GM12878 (cell line): ENCODE measurements at regions not wholly inside any gene's neighbourhood (a gene's known extent, or its start where the extent isn't known, plus 50 kb on each side); places are given as distances from the start of the nearest gene placed in this dataset.

Experiments used
- CHD2 ChIP-seq: IDR thresholded peaks from 2 replicates; pipeline ENCODE4 v1.6.1; 2011; ENCODE audit warnings: low read depth, low read length, improper control_type of control experiment, borderline replicate concordance
- EGR1 ChIP-seq, 2 experiments: IDR thresholded peaks; 1 replicate in 1 of 2; 2 replicates in 1 of 2; pipeline ENCODE4 v1.6.1; 2011 to 2012; ENCODE audit warnings: low read depth in 2 of 2, low read length in 2 of 2, borderline replicate concordance in 1 of 2, mild to moderate bottlenecking in 1 of 2, moderate library complexity in 1 of 2
- FOXM1 ChIP-seq: IDR thresholded peaks from 2 replicates; pipeline ENCODE4 v1.6.1; 2012; ENCODE audit warnings: low read depth, mild to moderate bottlenecking, inconsistent platforms, low read length, moderate library complexity
- MXI1 ChIP-seq: fragments of 150-350 bp; IDR thresholded peaks from 2 replicates; pipeline ENCODE4 v1.6.1; 2011; ENCODE audit warnings: low read depth, mild to moderate bottlenecking, inconsistent platforms, low read length, improper control_type of control experiment
- POU2F2 ChIP-seq: IDR thresholded peaks from 3 replicates; pipeline ENCODE4 v1.6.1; 2011; ENCODE audit warnings: low read depth, mild to moderate bottlenecking, low read length, borderline replicate concordance
- RAD21 ChIP-seq: IDR thresholded peaks from 2 replicates; pipeline ENCODE4 v1.6.1; 2011; ENCODE audit warnings: mild to moderate bottlenecking, low read depth, low read length, moderate library complexity; ENCODE audit not compliant: insufficient read depth
- SMAD1 ChIP-seq: fragments of 450-650 bp; IDR thresholded peaks from 2 replicates; pipeline ENCODE4 v1.6.1; 2018; ENCODE audit warnings: mild to moderate bottlenecking, low read depth; ENCODE audit not compliant: partially characterized antibody
- ZNF622 ChIP-seq: fragments of 450-650 bp; IDR thresholded peaks from 2 replicates; pipeline ENCODE4 v1.6.1; 2017; ENCODE audit warnings: mild to moderate bottlenecking, inconsistent platforms
- ZZZ3 ChIP-seq: IDR thresholded peaks from 2 replicates; pipeline ENCODE4 v1.6.1; 2011; ENCODE audit warnings: low read depth; ENCODE audit not compliant: control insufficient read depth, insufficient read length
- TF ChIP-seq, protein P1 (sequence below), 3 experiments: IDR thresholded peaks in 2 of 3; conservative IDR thresholded peaks in 1 of 3; 2 replicates each; pipeline ENCODE4 v1.5.1; 2011; ENCODE audit warnings: low read depth in 3 of 3, low read length in 3 of 3, mild to moderate bottlenecking in 3 of 3, control low read depth in 2 of 3, moderate library complexity in 2 of 3, inconsistent platforms in 1 of 3, mixed read lengths in 1 of 3; ENCODE audit not compliant: control insufficient read depth in 2 of 3, insufficient read depth in 1 of 3; ENCODE audit errors: extremely low read depth in 1 of 3
- TF ChIP-seq, protein P2 (sequence below): fragments of 450-650 bp; IDR thresholded peaks from 2 replicates; pipeline ENCODE4 v1.6.1; 2017; ENCODE audit warnings: borderline replicate concordance
- TF ChIP-seq, protein P3 (sequence below): fragments of 450-650 bp; formaldehyde crosslinking; IDR thresholded peaks from 2 replicates; pipeline ENCODE4 v1.4.0; 2020; ENCODE audit warnings: mild to moderate bottlenecking, moderate library complexity

DNA sequence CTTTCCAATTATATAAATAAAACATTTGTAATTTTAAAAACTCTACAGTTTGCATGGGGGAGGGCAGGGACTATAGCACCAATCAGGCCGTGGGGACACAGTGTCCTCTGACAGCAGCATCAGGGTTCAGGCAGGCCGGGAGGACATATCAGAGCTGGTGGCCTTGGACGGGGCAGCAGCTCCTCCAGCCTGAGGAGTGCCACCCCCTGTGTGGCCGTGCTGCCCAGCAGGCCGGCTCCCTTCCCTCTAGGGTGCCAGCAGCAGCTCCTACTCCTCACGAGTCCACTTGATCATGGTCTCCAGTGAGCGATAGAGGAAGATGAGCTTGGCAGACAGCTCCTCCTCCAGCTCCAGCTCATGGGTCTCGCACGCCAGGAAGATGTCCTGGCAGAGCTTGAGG lies 144.0 kb upstream of the PHACTR3 start (continued):
- TF ChIP-seq RAD21, result no peak
- no peak for TF ChIP-seq EGR1 (IDR thresholded peaks at IDR 0.05; ENCODE audit: borderline replicate concordance in 1 of 2, low read depth in 2 of 2, low read length in 2 of 2)
- TF ChIP-seq, protein P1, sequence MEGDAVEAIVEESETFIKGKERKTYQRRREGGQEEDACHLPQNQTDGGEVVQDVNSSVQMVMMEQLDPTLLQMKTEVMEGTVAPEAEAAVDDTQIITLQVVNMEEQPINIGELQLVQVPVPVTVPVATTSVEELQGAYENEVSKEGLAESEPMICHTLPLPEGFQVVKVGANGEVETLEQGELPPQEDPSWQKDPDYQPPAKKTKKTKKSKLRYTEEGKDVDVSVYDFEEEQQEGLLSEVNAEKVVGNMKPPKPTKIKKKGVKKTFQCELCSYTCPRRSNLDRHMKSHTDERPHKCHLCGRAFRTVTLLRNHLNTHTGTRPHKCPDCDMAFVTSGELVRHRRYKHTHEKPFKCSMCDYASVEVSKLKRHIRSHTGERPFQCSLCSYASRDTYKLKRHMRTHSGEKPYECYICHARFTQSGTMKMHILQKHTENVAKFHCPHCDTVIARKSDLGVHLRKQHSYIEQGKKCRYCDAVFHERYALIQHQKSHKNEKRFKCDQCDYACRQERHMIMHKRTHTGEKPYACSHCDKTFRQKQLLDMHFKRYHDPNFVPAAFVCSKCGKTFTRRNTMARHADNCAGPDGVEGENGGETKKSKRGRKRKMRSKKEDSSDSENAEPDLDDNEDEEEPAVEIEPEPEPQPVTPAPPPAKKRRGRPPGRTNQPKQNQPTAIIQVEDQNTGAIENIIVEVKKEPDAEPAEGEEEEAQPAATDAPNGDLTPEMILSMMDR (IDR thresholded peaks at IDR 0.05 in 2 of 3, conservative IDR thresholded peaks at IDR 0.05 in 1 of 3; ENCODE audit: control insufficient read depth in 2 of 3, extremely low read depth in 1 of 3, insufficient read depth in 1 of 3, low read depth in 3 of 3, low read length in 3 of 3), result no peak
- TF ChIP-seq ZZZ3, result no peak
- TF ChIP-seq SMAD1, result no peak
- no peak for TF ChIP-seq FOXM1
- TF ChIP-seq, protein P2, sequence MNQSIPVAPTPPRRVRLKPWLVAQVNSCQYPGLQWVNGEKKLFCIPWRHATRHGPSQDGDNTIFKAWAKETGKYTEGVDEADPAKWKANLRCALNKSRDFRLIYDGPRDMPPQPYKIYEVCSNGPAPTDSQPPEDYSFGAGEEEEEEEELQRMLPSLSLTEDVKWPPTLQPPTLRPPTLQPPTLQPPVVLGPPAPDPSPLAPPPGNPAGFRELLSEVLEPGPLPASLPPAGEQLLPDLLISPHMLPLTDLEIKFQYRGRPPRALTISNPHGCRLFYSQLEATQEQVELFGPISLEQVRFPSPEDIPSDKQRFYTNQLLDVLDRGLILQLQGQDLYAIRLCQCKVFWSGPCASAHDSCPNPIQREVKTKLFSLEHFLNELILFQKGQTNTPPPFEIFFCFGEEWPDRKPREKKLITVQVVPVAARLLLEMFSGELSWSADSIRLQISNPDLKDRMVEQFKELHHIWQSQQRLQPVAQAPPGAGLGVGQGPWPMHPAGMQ, result no peak
- no peak for TF ChIP-seq CHD2
- TF ChIP-seq POU2F2, result no peak
- no peak for TF ChIP-seq MXI1
- TF ChIP-seq, protein P3, sequence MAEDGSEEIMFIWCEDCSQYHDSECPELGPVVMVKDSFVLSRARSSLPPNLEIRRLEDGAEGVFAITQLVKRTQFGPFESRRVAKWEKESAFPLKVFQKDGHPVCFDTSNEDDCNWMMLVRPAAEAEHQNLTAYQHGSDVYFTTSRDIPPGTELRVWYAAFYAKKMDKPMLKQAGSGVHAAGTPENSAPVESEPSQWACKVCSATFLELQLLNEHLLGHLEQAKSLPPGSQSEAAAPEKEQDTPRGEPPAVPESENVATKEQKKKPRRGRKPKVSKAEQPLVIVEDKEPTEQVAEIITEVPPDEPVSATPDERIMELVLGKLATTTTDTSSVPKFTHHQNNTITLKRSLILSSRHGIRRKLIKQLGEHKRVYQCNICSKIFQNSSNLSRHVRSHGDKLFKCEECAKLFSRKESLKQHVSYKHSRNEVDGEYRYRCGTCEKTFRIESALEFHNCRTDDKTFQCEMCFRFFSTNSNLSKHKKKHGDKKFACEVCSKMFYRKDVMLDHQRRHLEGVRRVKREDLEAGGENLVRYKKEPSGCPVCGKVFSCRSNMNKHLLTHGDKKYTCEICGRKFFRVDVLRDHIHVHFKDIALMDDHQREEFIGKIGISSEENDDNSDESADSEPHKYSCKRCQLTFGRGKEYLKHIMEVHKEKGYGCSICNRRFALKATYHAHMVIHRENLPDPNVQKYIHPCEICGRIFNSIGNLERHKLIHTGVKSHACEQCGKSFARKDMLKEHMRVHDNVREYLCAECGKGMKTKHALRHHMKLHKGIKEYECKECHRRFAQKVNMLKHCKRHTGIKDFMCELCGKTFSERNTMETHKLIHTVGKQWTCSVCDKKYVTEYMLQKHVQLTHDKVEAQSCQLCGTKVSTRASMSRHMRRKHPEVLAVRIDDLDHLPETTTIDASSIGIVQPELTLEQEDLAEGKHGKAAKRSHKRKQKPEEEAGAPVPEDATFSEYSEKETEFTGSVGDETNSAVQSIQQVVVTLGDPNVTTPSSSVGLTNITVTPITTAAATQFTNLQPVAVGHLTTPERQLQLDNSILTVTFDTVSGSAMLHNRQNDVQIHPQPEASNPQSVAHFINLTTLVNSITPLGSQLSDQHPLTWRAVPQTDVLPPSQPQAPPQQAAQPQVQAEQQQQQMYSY (CRISPR knock-in tag), result no peak
- no peak for TF ChIP-seq ZNF622
